Muscle layer of colon (tissue), 2 donors: ENCODE measurements at regions not wholly inside any gene's neighbourhood (a gene's known extent, or its start where the extent isn't known, plus 50 kb on each side); places are given as distances from the start of the nearest gene placed in this dataset.
"Not testable (repeated sequence)": the region's sequence is repeated elsewhere in the genome, so short reads cannot be mapped to it uniquely, and the experiment has no call there.

Source experiments
- H3K27ac ChIP-seq: one replicate; pipeline ENCODE4 v1.7.0; 2013; ENCODE audit warnings: low read depth, mild to moderate bottlenecking, low read length, moderate library complexity
- H3K27me3 ChIP-seq, 2 donors: one replicate each; pipeline ENCODE4 v1.7.0; 2013; ENCODE audit warnings: low read length in 2 of 2, mild to moderate bottlenecking in 2 of 2; ENCODE audit not compliant: insufficient read depth in 2 of 2, control insufficient read depth in 1 of 2
- H3K36me3 ChIP-seq: one replicate; pipeline ENCODE4 v1.7.0; 2013; ENCODE audit warnings: mild to moderate bottlenecking, low read length; ENCODE audit not compliant: insufficient read depth
- H3K4me1 ChIP-seq: one replicate; pipeline ENCODE4 v1.7.0; 2013; ENCODE audit warnings: mild to moderate bottlenecking, low read length; ENCODE audit not compliant: insufficient read depth
- H3K4me3 ChIP-seq, 2 donors: one replicate each; pipeline ENCODE4 v1.7.0; 2013; ENCODE audit warnings: low read length in 2 of 2, low read depth in 1 of 2, mild to moderate bottlenecking in 1 of 2, moderate library complexity in 1 of 2
- H3K9ac ChIP-seq: one replicate; pipeline ENCODE4 v1.7.0; 2013; ENCODE audit warnings: low read length
- H3K9me3 ChIP-seq: one replicate; pipeline ENCODE4 v1.7.0; 2013; ENCODE audit warnings: mild to moderate bottlenecking, low read length
- donor health status: abdominal sarcoma.
- donor health status: Adenocarcinoma of cecum.

DNA sequence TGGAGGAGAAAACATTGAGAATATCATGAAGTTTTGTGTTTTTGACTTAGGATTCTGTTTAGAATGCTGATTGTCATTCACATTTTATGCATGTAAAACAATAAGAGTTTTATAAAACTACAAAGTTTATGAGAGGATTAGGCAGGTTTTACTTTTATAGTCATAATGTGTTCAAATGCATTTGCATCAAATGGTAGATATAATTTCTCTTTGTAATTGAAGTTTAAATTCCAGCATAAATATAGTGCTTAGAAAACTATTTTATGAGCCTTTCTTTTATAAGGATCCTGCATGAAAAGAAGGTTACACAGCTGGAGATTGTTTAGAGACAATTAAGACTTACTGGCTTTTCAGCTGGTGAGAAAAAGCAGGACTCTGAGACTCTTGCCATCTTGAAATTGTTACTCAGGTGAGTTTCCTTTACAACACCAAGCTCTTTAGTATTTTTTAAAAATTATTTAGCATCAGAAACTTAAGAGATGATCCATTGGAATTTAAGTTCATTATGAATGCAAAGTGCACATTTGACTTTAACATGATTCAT lies 157.1 kb upstream of the MAN1A1 start:
- H3K9me3 ChIP-seq, result no peaks in the 10 kb centered on the region
- no peak overlapping the region for H3K9ac ChIP-seq
- no peaks in the 10 kb centered on the region for H3K27me3 ChIP-seq
- H3K36me3 ChIP-seq, result no peaks in the 10 kb centered on the region
- peaks cover 20% of the 10 kb centered on the region for H3K4me1 ChIP-seq
- H3K27ac ChIP-seq, result no peak overlapping the region
- H3K4me3 ChIP-seq, result no peak overlapping the region

DNA sequence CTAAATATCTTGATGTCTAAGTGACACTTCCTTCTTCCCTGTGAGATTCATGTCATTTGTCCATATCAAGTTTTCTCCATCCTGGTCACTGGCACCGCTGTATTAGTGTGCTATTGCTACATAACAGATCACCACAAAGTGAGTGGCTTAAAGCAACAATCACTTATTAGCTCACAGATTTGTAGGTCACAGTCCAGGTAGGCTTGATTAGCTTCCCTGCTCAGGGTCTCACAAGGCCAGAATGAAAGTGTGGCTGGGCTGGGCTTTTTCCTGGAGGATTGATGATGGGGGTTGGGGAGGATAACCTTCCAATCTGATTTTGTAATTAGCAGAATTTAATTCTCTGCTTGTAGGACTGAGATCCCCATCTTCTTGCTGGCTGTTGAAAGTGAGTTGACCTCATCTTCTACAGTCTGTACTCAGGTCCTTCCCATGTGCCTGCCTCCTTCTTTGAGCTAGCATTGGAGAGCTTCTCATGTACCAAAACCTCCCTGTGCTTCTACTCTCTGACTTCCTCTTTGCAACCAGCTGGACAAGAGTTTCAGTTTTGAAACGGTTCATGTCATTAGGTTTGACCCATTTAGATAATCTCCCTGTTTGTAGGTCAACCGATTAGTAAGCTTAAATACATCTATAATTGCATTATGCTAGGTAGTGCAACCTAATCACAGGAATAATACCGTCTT lies 152.4 kb upstream of the MAN1A1 start:
- Histone ChIP-seq H3K4me1 (peaks cover 14% of the 10 kb centered on the region), H3K27ac (no peak overlapping the region), H3K27me3 (no peaks in the 10 kb centered on the region), H3K4me3 (no peak overlapping the region), H3K9me3 (no peaks in the 10 kb centered on the region), H3K9ac (no peak overlapping the region), H3K36me3 (no peaks in the 10 kb centered on the region)

DNA sequence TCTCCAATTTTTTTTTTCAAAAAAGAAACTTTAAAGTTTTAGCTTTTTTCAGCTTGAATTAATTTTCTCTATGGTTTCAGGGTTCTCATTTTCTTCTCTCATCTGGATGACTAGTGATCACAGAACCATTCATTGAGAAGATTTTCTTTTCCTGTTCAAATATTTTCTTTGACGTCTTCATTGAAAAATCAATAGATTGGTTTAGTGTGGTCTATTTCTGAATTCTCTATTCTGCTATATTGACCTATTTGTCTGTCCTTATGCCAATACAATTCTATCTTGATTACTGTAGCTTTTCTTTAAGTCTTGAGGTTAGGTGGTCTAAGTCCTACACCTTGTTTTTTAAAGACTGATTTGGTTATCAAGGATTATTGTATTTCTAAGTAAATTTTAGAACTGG lies 150.2 kb upstream of the MAN1A1 start:
- Histone ChIP-seq H3K27ac (no peak overlapping the region), H3K4me1 (peaks cover 3% of the 10 kb centered on the region), H3K9ac (no peak overlapping the region), H3K27me3 (no peaks in the 10 kb centered on the region), H3K9me3 (no peaks in the 10 kb centered on the region), H3K4me3 (no peak overlapping the region), H3K36me3 (no peaks in the 10 kb centered on the region)

DNA sequence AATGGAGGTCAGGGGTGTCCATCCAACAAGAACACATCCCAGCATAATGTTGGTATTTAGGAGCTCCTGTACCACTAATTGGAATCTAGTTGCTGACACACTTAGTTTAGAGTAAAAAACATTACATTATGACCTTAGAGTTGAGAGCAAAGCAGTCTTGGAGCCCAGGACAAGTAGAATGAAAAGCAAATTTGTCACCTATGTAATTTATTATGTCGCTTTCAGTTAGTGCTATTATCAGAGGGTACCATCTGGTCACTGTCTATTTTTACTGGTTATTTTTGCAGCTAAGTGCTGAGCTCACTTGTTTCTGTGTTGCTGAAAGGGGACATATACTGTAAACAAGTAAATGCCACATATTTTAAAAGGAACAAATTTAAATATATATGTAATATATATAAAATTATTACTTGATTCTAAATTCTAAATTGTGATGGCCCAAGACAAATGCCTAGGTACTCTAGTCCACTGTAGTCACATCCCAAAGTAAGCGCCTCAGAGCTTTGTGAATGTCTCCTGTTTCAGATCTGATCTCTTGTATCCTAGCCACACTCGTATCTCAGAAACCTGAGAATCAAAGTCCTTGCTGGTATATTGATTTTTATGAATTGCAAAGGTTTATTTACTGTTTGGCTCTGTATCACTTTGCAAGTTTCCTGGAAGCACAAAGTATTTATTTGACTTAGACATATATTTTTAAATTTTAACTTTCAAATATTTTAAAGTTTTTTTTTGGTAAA lies 148.6 kb upstream of the MAN1A1 start:
- no peak overlapping the region for H3K9ac ChIP-seq
- no peaks in the 10 kb centered on the region for H3K9me3 ChIP-seq
- H3K4me1 ChIP-seq, result peaks cover 4% of the 10 kb centered on the region
- no peak overlapping the region for H3K27ac ChIP-seq
- H3K4me3 ChIP-seq, result no peak overlapping the region
- no peaks in the 10 kb centered on the region for H3K36me3 ChIP-seq
- no peaks in the 10 kb centered on the region for H3K27me3 ChIP-seq

DNA sequence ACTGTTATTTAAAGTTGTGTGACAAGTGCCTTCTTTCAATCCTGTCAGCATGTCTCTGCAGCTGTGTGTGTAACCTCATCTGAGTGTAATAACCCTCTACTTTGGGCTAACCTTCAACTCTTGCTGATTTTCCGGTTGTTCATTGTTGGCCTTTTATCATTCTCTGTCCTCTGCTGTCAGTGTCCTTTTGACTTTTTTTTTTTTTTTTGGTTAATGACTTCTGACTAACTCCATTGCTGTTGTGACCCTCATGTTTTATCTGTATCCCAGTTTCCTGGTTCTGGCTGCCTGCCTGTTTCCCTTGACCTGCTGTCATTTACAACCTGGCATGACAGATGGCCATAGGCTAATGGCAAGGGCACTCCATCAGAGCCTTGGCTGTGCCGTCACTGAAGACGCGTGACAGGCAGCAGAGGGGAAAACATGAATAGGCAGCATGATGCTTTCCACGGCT lies 145.7 kb upstream of the MAN1A1 start:
- Histone ChIP-seq H3K9me3 (no peaks in the 10 kb centered on the region), H3K4me1 (peaks cover 4% of the 10 kb centered on the region), H3K36me3 (no peaks in the 10 kb centered on the region), H3K27ac (no peak overlapping the region), H3K9ac (no peak overlapping the region), H3K27me3 (no peaks in the 10 kb centered on the region), H3K4me3 (no peak overlapping the region)

DNA sequence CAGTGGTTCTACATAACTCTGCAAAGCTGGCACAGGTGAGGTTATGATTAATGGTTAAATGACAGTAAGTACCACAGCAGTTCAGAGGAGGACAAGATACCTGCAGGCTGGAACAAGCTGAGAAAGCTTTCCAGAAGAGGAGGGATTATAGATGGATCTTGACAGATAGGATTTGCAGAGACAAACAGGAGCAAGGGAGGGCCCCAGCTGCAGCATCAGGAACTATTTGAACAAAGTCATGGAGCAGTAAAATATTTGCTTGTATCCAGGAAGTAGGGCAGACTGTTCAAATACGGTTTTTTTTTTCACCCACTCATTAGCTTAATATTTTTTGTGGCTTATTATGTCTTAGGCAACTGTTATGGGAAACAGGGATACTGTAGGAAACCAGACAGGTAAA lies 144.4 kb upstream of the MAN1A1 start:
- no peaks in the 10 kb centered on the region for H3K36me3 ChIP-seq
- H3K4me1 ChIP-seq, result peaks cover 4% of the 10 kb centered on the region
- no peaks in the 10 kb centered on the region for H3K9me3 ChIP-seq
- H3K27me3 ChIP-seq, result no peaks in the 10 kb centered on the region
- no peak overlapping the region for H3K4me3 ChIP-seq
- H3K9ac ChIP-seq, result no peak overlapping the region
- H3K27ac ChIP-seq, result no peak overlapping the region

DNA sequence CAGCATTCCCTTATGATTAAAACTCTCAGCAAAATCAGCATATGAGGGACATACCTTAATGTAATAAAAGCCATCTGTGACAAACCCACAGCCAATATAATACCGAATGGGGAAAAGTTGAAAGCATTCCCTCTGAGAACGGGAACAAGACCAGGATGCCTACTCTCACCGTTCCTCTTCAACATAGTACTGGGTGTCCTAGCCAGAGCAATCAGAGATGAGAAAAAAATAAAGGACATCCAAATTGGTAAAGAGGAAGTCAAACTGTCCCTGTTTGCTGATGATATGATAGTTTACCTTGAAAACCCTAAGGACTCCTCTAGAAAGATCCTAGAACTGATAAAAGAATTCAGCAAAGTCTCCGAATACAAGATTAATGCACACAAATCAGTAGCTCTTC lies 141.6 kb upstream of the MAN1A1 start:
- not testable (repeated sequence) for H3K9ac ChIP-seq, H3K36me3 ChIP-seq, H3K27me3 ChIP-seq, H3K4me1 ChIP-seq, H3K9me3 ChIP-seq, H3K27ac ChIP-seq, H3K4me3 ChIP-seq

DNA sequence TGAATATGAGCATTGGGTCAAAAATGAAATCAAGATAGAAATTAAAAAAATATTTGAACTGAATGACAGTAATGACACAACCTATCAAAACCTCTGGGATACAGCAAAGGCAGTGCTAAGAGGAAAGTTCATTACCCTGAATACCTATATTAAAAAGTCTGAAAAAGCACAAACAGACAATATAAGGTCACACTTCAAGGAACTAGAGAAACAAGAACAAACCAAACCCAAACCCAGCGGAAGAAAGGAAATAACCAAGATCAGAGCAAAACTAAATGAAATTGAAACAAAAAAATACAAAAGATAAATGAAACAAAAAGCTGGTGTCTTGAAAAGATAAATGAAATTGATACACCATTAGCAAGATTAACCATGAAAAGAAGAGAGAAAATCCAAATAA lies 140.5 kb upstream of the MAN1A1 start:
- not testable (repeated sequence) for H3K9ac ChIP-seq, H3K4me3 ChIP-seq, H3K27me3 ChIP-seq, H3K27ac ChIP-seq, H3K9me3 ChIP-seq, H3K36me3 ChIP-seq, H3K4me1 ChIP-seq

DNA sequence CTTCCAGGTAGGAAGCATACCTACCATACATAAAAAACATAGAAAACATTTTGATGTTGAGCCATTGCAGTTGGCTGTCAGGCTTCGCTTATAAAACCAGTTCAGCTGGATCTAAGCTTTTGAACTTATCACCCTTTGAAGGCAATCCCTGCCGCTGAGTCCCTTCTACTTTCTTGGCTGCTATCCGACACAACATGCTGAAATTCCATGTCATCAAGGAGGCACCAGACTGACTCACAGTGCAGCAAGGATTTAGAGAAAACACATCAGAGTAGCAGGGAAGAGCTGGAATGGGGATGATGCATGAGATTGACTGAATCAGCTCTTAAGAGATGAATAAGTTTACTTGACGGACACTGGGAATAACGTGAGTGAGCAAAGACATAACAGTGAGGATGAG lies 135.0 kb upstream of the MAN1A1 start:
- Histone ChIP-seq H3K27ac (no peak overlapping the region), H3K27me3 (no peaks in the 10 kb centered on the region), H3K9me3 (no peaks in the 10 kb centered on the region), H3K4me1 (peaks cover 12% of the 10 kb centered on the region), H3K9ac (no peak overlapping the region), H3K36me3 (no peaks in the 10 kb centered on the region), H3K4me3 (no peak overlapping the region)

DNA sequence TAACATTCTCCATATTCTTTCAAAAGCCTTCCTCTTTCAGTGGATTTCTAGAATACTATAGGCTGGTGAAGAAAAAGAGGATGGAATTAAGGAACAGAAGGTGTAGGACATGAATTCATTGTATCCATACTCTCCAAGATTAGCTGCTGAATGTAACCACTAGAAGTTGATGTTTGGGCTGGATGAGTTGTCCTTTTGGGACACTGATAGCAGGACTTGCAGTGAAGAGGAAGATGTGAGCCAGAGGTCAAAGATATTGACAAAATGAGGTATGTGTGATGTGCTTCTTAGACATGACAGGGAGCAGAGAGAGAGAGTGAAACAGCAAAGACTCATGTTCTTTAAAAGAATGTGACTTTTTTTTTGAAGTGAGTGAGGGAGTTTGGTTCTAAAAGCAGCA lies 134.3 kb upstream of the MAN1A1 start:
- Histone ChIP-seq H3K9me3 (no peaks in the 10 kb centered on the region), H3K4me3 (no peak overlapping the region), H3K27ac (no peak overlapping the region), H3K36me3 (no peaks in the 10 kb centered on the region), H3K9ac (no peak overlapping the region), H3K4me1 (peaks cover 12% of the 10 kb centered on the region), H3K27me3 (no peaks in the 10 kb centered on the region)

DNA sequence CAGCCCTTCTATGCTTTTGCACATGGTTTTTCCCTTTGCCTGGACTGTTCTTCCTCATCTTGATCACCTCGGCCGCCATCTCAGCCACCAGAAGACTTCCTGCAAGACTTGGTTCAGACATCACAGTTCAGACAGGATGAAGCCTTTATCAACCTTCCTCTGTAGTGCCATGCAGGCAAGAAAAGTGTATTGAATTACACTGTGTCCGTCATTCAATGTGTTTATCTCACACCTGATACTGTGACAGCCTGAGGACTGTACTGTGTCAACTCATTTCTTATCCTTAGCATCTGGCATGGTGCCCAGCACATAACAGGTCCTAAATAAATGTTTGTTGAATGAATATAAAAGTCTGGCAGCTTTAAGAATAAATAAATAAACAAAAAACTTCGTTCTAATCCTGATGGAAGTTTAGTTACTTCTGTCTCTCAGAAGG lies 133.3 kb upstream of the MAN1A1 start:
- no peaks in the 10 kb centered on the region for H3K36me3 ChIP-seq
- no peaks in the 10 kb centered on the region for H3K27me3 ChIP-seq
- no peak overlapping the region for H3K27ac ChIP-seq
- H3K4me3 ChIP-seq, result no peak overlapping the region
- peaks cover 12% of the 10 kb centered on the region for H3K4me1 ChIP-seq
- H3K9me3 ChIP-seq, result no peaks in the 10 kb centered on the region
- H3K9ac ChIP-seq, result no peak overlapping the region

DNA sequence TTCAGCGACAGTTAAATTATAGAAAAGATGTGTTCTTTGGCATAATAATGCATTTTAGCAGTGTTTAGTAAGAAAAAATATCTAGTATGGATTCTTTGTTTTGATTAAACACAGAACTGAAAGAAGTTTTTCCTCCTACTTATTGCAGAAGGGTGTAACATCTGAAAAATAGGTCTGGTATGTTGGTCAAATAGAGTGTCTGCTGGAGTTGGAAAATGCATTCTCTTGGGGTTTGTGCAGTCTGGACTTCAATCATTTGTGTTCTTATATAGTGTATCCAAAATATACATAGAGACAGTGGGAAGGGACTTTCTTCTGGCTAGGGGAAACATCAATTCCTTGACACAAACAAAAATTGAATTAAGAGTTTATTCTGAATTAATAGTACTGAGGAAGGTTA lies 132.4 kb upstream of the MAN1A1 start:
- Histone ChIP-seq H3K27ac (no peak overlapping the region), H3K9ac (no peak overlapping the region), H3K27me3 (no peaks in the 10 kb centered on the region), H3K36me3 (no peaks in the 10 kb centered on the region), H3K4me1 (peaks cover 12% of the 10 kb centered on the region), H3K4me3 (no peak overlapping the region), H3K9me3 (no peaks in the 10 kb centered on the region)
